HFFc6 (cell line): ENCODE measurements at regions not wholly inside any gene's neighbourhood (a gene's known extent, or its start where the extent isn't known, plus 50 kb on each side); places are given as distances from the start of the nearest gene placed in this dataset.

ENCODE experiments used
- DNase-seq: peaks from one replicate; pipeline ENCODE4 v3.0.0-alpha.2; 2018
- H3K27ac Mint-ChIP-seq: 2 replicates; pipeline ENCODE4 v1.8.0; 2020; ENCODE audit warnings: mild to moderate bottlenecking, mixed read lengths
- H3K27me3 Mint-ChIP-seq: 2 replicates; pipeline ENCODE4 v1.8.0; 2021; ENCODE audit warnings: mild to moderate bottlenecking, moderate library complexity, mixed read lengths; ENCODE audit not compliant: insufficient read depth
- H3K36me3 Mint-ChIP-seq: 2 replicates; pipeline ENCODE4 v1.8.0; 2021; ENCODE audit warnings: low read depth, mixed read lengths
- H3K4me1 Mint-ChIP-seq: 2 replicates; pipeline ENCODE4 v1.8.0; 2020; ENCODE audit warnings: low read depth, mixed read lengths
- H3K4me3 Mint-ChIP-seq: 2 replicates; pipeline ENCODE4 v1.8.0; 2020; ENCODE audit warnings: mild to moderate bottlenecking, moderate library complexity, mixed read lengths
- H3K9me3 Mint-ChIP-seq: 2 replicates; pipeline ENCODE4 v1.8.0; 2020; ENCODE audit warnings: mild to moderate bottlenecking, mixed read lengths
- CTCF ChIP-seq: fragments of 200-600 bp; sonication (generic); IDR thresholded peaks from 2 replicates; pipeline ENCODE4 v1.5.0; 2021; ENCODE audit warnings: antibody characterized with exemption, mild to moderate bottlenecking

GRCh38 chr15:46763091-46763490 lies 954.2 kb upstream of the SEMA6D start:
- Mint-ChIP-seq H3K27me3 (no peaks in the 10 kb centered on the region), H3K9me3 (peaks cover 56% of the 10 kb centered on the region), H3K36me3 (0 out of 2 replicates have a peak, but pooled peaks cover 4% of the 10 kb centered on the region), H3K27ac (no peak overlapping the region), H3K4me3 (no peak overlapping the region), H3K4me1 (no peaks in the 10 kb centered on the region)
- no peak for TF ChIP-seq CTCF
- DNase-seq, result no peak

DNA sequence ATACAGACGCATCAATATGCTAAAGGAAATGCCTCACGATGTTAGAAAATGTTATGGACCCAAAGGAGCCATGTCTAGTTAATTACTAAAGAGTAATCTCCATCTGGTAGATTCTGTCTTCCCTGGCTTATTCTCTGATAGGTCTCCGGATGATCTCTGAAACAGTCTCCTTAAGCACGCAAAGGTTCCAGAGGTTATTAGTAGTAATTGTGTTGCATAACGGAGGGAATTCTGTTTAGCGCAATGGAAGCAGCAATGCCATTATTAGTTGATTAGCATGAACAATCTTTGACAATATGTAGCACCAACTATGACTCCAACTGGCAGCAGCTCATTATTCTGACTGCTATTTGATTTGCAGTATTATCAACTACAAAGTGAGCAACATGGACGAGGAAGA lies 952.5 kb upstream of the SEMA6D start:
- H3K36me3 Mint-ChIP-seq, result peaks cover 9% of the 10 kb centered on the region; the same call in 1 of the 2 replicates
- peaks cover 3% of the 10 kb centered on the region; the same call in 1 of the 2 replicates for H3K27me3 Mint-ChIP-seq
- TF ChIP-seq CTCF, result no peak
- DNase-seq, result no peak
- H3K4me1 Mint-ChIP-seq, result no peaks in the 10 kb centered on the region
- H3K9me3 Mint-ChIP-seq, result peaks cover 53% of the 10 kb centered on the region
- no peak overlapping the region for H3K4me3 Mint-ChIP-seq
- H3K27ac Mint-ChIP-seq, result no peak overlapping the region

DNA sequence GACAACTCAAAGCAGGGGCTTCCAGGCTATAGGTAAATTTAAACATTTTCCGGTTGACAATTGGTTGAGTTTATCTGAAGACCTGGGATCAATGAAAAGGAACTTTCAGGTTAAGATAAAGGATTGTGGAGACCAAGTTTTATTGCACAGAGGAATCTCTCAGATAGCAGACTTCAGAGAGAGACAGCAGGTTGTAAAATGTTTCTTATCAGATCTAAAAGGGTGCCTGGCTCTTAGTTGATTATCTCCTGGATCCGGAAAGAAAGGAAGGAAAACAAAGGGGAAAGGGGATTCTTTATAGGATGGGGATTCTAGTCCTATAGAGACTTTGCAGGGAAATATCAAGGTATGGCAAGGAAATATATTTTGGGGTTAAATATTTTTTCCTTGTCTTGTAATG lies 951.3 kb upstream of the SEMA6D start:
- Mint-ChIP-seq H3K4me1 (no peaks in the 10 kb centered on the region), H3K27ac (no peak overlapping the region), H3K4me3 (no peak overlapping the region), H3K9me3 (peaks cover 47% of the 10 kb centered on the region), H3K36me3 (peaks cover 9% of the 10 kb centered on the region; the same call in 1 of the 2 replicates), H3K27me3 (peaks cover 3% of the 10 kb centered on the region; the same call in 1 of the 2 replicates)
- no peak for TF ChIP-seq CTCF
- DNase-seq, result no peak

- Mint-ChIP-seq H3K4me3 (no peak overlapping the region), H3K27ac (no peak overlapping the region), H3K36me3 (peaks cover 5% of the 10 kb centered on the region; the same call in 1 of the 2 replicates), H3K9me3 (peaks cover 45% of the 10 kb centered on the region), H3K27me3 (peaks cover 3% of the 10 kb centered on the region; the same call in 1 of the 2 replicates), H3K4me1 (no peaks in the 10 kb centered on the region)
- no peak for DNase-seq
- TF ChIP-seq CTCF, result no peak
Observed at GRCh38 chr15:46768287-46768686, 949.0 kb upstream of the SEMA6D start.

DNA sequence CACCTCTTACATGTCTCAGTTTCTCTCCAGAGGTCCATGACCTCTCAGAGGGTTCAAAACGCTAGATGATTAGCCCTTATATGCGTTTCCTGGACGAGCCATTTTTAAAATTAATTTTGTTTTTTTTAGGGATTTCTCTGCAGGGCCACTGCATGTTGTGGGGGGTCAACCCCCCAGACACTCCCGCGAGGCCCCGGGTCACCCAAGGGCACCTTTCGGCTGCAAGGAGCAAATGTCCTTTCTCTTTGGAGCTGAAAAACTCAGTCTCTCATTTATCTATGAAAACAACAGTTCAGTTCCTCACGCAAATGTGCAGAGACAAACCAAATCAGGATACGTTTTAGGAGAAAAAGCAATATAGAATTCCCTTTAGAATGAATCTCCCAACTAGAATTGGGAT lies 944.3 kb upstream of the SEMA6D start:
- TF ChIP-seq CTCF, result no peak
- Mint-ChIP-seq H3K4me3 (no peak overlapping the region), H3K27ac (no peak overlapping the region), H3K27me3 (peaks cover 3% of the 10 kb centered on the region; the same call in 1 of the 2 replicates), H3K9me3 (peaks cover 55% of the 10 kb centered on the region), H3K36me3 (peaks cover 5% of the 10 kb centered on the region; the same call in 1 of the 2 replicates), H3K4me1 (no peaks in the 10 kb centered on the region)
- no peak for DNase-seq

DNA sequence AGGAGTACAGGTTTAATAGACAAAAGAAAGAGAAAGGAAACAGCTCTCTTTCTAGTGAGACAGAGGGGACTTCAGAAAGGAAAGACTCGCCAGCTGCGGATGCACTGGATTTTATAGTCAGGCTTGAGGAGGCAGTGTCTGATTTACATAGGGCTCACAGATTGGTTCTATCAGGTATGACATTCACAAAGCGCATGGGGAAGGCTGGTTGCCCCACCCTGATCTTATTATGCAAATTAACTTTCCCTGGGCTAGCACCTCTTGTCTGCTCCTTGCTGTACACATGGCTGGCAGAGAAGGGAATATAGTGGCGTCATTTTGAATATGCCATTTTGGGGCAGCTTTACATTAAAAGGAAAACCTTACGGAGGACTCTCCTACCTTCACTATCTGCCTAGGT lies 938.4 kb upstream of the SEMA6D start:
- DNase-seq, result no peak
- H3K4me3 Mint-ChIP-seq, result no peak overlapping the region
- no peak for TF ChIP-seq CTCF
- no peaks in the 10 kb centered on the region for H3K36me3 Mint-ChIP-seq
- H3K4me1 Mint-ChIP-seq, result no peaks in the 10 kb centered on the region
- H3K27ac Mint-ChIP-seq, result no peak overlapping the region
- peaks cover 55% of the 10 kb centered on the region for H3K9me3 Mint-ChIP-seq
- H3K27me3 Mint-ChIP-seq, result no peaks in the 10 kb centered on the region; the same call in 1 of the 2 replicates
